H1 (cell line): ENCODE measurements at regions not wholly inside any gene's neighbourhood (a gene's known extent, or its start where the extent isn't known, plus 50 kb on each side); places are given as distances from the start of the nearest gene placed in this dataset.

ENCODE experiments used
- BRCA1 ChIP-seq: IDR thresholded peaks from 2 replicates; pipeline ENCODE4 v1.6.1; 2012; ENCODE audit warnings: low read depth, low read length, improper control_type of control experiment
- RBBP5 ChIP-seq: IDR thresholded peaks from 2 replicates; pipeline ENCODE4 v1.7.1; 2012; ENCODE audit warnings: low read depth, mild to moderate bottlenecking, inconsistent platforms, low read length, moderate library complexity, borderline replicate concordance
- RFX5 ChIP-seq: IDR thresholded peaks from 2 replicates; pipeline ENCODE4 v1.6.1; 2011; ENCODE audit warnings: low read depth, low read length, improper control_type of control experiment, borderline replicate concordance

- TF ChIP-seq BRCA1 = no peak
- no peak for TF ChIP-seq RBBP5
- TF ChIP-seq RFX5 = no peak
Measured at GRCh38 chr15:31467361-31467760, 140.7 kb downstream of the KLF13 start (continued).
